Coronary artery (tissue), 2 donors: ENCODE measurements at regions not wholly inside any gene's neighbourhood (a gene's known extent, or its start where the extent isn't known, plus 50 kb on each side); places are given as distances from the start of the nearest gene placed in this dataset.

Experiments
- DNase-seq: peaks from one replicate; pipeline ENCODE4 v3.0.0-alpha.2; 2017; ENCODE audit warnings: low spot score
- H3K27ac ChIP-seq, 2 donors: fragments of 200-600 bp; sonication (generic); one replicate each; pipeline ENCODE4 v1.5.1; 2016 to 2019
- H3K4me3 ChIP-seq: fragments of 200-600 bp; sonication (generic); 2 replicates; pipeline ENCODE4 v1.5.1; 2016; ENCODE audit warnings: mild to moderate bottlenecking, moderate library complexity
- TF ChIP-seq, protein P1 (sequence below): fragments of 200-600 bp; sonication (generic); IDR thresholded peaks from one replicate; pipeline ENCODE4 v1.5.1; 2019; ENCODE audit warnings: antibody characterized with exemption

DNA sequence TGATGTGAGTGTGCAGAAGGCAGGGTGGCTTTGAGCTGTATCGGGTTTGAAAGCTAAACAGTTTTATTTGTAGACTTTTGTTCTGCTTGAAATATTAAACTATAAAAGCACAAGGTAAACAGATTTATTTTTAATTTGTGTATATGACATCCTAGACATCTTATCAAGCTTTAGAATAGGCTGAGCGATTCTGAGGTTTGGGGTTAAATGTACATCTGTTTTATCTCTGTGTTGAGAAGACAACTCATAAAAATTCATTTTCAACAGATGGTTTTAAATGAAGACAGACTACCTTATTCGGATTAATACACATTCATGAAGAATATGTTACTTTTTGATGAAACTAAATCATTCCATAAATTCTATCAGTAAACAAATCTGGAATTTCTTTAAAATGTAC is 368.8 kb downstream of the RPRM start:
- TF ChIP-seq, protein P1, sequence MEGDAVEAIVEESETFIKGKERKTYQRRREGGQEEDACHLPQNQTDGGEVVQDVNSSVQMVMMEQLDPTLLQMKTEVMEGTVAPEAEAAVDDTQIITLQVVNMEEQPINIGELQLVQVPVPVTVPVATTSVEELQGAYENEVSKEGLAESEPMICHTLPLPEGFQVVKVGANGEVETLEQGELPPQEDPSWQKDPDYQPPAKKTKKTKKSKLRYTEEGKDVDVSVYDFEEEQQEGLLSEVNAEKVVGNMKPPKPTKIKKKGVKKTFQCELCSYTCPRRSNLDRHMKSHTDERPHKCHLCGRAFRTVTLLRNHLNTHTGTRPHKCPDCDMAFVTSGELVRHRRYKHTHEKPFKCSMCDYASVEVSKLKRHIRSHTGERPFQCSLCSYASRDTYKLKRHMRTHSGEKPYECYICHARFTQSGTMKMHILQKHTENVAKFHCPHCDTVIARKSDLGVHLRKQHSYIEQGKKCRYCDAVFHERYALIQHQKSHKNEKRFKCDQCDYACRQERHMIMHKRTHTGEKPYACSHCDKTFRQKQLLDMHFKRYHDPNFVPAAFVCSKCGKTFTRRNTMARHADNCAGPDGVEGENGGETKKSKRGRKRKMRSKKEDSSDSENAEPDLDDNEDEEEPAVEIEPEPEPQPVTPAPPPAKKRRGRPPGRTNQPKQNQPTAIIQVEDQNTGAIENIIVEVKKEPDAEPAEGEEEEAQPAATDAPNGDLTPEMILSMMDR = no peak
- Histone ChIP-seq H3K27ac (no peak overlapping the region), H3K4me3 (no peak overlapping the region)
- no peak for DNase-seq

DNA sequence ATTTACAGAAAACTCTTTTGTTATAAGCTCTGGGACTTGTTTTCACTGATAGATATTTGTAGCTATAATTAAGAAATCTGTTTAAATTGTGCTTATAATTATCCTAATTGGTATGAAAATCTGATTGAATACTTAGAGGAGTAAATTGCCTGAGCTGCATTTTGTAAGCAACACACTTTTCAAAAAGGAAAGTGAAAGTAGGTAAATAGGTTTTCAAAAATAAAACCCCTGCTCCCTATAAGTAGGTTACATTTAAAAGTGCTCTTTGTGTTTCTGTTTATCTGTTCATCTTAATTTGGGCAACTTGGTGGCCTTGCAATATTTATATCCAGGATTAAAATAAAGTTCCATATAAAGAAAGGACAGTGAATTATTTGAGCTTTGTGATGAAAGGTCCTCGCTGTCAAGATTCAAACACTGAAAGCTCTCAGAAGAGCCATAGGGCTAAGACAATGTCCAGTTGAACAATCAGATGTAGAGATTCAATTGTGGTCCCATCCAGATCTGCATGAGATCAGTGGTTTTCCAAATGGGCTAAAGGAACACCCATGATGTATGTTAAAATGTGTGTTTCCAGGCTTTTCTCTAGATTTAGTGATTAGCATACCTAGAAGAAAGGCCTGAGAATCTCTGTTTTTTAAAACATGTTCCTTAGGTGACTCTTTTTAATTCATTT is 371.6 kb downstream of the RPRM start:
- Histone ChIP-seq H3K27ac (no peak overlapping the region), H3K4me3 (no peak overlapping the region)
- TF ChIP-seq, protein P1 = no peak

DNA sequence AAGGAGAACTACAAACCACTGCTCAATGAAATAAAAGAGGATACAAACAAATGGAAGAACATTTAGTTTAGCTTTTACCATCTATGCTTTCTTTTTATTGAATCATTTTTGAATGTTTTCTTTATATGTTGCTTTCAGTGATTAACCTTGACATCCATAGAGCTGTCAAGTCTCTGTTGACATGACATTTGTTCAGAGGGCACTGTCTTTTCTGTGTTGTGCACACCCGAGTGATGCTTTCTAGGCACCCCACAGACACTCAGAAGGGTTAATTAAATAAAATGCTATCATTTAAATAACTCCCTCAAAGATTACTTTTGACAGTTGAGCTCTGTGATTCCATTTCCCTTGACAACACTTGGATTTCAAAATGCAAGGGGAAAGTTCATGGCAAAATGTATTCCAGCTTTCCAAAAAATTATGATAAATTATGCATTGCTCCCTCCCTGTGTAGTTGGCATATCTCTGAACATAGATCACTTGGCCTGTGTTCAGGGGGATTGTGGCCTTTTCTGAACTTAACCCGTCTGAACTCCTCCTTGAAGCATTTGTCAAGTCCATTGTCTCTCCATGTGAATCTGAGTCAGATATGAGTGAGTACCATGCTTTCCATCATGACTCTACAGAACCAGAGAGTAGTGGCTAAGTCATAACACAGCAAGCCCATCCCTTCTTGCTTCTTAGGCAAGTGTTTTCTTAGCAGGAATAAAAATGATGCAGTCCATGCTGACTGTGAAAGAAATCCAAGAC is 372.6 kb downstream of the RPRM start:
- no peak overlapping the region for H3K27ac ChIP-seq
- DNase-seq = no peak
- H3K4me3 ChIP-seq = no peak overlapping the region
- TF ChIP-seq, protein P1 = no peak

More for the DNA sequence above, 371.6 kb downstream of the RPRM start:
- no peak for DNase-seq

DNA sequence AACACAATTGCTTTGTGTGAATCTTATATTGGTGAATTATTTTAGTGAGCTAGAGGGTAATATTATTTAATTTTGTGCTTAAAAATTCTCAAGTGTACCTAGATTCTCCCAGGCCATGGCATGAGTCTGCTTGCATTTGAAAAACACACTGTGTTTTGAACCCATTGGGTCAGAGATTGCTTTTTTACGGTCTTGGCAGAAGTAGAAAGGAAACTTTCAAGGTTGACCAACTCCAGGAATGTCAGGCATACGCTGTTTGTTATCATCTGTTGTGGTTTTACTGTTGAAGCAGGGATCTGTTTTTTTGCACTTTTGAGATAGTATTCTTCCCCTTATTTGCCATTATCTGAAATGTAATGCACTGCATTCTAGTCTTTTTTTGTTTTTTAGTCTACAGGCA is 377.4 kb downstream of the RPRM start:
- no peak for DNase-seq
- Histone ChIP-seq H3K27ac (no peak overlapping the region), H3K4me3 (no peak overlapping the region)
- TF ChIP-seq, protein P1 = no peak

DNA sequence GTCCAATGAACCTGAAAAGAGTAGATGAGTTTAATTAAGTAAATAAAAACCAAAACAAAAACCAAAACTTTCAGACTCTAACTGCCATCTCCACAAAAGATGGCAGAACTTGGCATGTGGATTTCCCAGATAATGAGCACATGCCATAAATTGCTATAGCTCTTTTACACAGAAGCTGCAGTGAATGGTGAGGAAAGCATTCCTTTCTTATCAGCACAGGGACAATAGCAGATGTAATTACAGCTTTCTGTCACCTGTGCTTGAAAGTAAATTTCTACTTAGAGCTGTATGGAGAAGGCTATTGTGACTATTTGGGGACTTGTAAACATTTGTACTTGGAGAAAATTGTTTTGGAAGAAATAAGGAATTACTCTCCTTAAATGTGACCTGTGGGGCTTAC is 378.4 kb downstream of the RPRM start:
- TF ChIP-seq, protein P1 = no peak
- Histone ChIP-seq H3K27ac (no peak overlapping the region), H3K4me3 (no peak overlapping the region)
- DNase-seq = no peak

DNA sequence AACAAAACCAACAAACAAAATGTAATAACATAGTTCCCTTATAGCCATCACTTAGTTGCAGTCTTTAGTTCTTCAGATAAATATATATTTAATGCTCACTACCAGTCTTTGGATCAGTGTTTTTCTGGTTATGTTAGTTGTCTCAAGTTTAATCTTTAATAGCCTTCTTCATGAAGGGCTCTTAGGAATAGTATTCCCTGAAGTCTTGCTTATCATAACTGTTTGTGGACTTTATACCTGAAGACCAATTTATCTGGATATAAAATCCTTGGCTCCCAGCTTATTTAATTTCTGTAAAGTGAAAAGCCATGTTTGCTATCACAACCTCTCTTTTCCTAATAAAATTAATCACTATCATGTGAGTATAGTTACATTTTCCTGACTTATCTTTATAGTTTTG is 379.7 kb downstream of the ARL6IP6 start:
- no peak overlapping the region for H3K4me3 ChIP-seq
- TF ChIP-seq, protein P1 = no peak

DNA sequence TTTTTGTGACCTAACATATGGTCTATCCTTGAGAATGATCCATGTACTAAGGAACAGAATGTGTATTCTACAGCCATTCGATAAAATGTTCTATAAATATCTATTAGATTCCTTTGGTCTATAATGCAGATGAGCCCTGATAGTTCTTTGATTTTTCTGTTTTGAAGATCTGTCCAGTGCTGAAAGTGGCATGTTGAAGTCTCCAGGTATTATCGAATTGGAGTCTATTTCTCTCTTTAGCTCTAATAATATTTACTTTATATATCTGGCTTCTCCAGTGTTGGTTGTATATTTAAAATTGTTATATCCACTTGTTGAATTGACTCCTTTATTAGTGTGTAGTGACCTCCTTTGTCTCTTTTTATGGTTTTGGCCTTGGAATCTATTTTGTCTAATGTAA is 377.9 kb downstream of the ARL6IP6 start:
- no peak overlapping the region for H3K27ac ChIP-seq
- H3K4me3 ChIP-seq = no peak overlapping the region
- TF ChIP-seq, protein P1 = no peak
- no peak for DNase-seq

More for the DNA sequence above, 379.7 kb downstream of the ARL6IP6 start:
- DNase-seq = no peak
- H3K27ac ChIP-seq = no peak overlapping the region
